UCSD-AML1 (cell line): ENCODE measurements at regions not wholly inside any gene's neighbourhood (a gene's known extent, or its start where the extent isn't known, plus 50 kb on each side); places are given as distances from the start of the nearest gene placed in this dataset.
"Not testable (repeated sequence)": the region's sequence is repeated elsewhere in the genome, so short reads cannot be mapped to it uniquely, and the experiment has no call there.

ENCODE experiments used
- DNase-seq: peaks from one replicate; lab custom pipeline; 2025; ENCODE audit not compliant: unreplicated experiment; lab: John Stamatoyannopoulos, UW

DNA sequence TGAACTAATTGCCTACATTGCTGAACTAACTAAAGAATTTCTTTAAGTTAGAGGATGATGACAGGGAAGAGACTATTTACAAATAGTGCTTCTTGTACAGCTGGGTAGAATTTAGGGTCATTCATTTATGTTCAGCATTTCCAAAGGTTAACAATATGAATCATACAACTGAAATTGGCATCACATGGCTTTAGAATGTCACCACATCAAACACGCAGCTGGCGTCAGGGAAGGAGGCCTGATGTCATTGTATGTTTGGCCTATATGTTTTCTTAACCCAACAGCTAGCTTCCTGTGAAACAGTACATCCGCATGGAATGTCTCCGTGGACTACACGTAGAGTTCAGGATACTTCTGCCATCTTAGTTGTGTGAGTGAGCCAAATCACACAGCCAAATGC lies 99.0 kb upstream of the TNFSF11 start:
- DNase-seq = no peak

DNA sequence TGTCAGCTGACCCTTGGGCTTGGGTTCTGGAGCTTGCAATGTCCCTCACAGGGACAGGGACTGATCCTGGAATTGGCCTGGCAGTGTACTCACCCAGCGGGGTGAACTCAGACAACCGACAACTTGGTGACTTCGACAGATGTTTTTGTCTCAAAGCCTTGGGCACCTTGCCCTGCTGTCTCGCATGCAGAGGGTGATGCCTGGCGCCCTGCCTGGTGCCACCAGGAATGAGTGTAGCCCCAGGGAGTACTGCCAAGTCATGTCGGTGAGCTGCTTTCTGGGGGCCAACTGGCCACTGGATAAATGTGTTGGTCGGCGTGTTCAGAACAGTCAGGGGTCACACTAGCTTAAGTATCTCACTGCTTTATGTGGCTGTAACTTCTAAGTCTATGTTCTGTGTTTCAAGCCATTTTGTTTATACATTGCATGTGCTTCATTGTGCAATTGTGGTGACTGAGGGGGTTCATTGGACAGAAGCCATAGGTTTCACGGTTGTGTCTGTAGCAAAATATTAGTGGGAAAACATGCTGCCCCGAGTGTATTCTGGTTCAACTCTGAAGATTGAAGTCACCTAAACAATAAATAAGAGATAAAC lies 96.3 kb upstream of the TNFSF11 start:
- DNase-seq = no peak

DNA sequence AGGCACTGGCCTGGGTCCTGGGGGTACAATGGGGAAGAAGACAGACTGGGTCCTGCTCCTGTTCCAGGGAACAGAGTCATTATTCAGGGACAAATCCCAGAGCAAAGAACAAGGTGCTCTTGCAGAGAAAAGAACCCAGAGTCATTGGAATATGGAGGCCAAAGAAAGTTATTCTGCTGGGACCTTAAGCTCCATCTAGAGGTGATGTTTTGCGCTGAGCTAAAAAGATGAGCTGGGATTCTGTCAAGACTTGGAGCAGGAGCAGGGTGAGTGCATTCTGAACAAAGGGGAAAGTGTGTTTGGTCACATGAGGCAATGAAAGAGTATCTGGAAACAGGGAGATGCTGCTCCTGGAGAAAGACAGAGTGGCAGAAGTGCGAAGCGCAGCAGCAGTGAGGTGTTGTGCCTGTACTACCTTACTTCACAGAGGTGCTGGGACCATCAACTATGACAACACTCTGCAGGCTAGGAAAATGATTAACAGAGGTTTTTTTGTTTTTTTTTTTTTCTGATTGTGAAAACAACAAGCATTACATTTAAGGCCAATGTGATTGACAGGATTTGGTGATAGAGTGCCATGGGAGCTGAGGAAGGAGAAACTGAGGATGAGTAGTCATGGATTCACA lies 95.3 kb upstream of the TNFSF11 start:
- peak; percentile 30 for DNase-seq

DNA sequence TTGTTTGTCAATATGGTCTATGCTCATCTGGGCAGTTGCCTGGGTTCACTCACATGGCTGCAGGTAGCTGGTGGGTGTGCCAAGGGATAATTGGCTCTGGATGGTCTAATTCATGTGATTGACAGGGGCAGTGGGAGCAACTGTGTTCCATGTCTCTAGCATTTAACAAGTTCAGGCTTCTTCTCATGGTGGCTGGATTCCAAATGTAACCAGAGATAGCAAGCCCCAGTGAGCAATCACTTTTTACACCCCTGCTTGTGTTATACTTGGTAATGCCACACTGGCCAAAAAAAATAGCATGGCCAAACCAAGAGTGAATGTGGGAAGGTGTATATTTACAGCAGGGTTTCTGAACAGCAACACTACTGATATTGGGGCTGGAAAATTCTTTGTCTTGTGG lies 89.6 kb upstream of the TNFSF11 start:
- no peak for DNase-seq

DNA sequence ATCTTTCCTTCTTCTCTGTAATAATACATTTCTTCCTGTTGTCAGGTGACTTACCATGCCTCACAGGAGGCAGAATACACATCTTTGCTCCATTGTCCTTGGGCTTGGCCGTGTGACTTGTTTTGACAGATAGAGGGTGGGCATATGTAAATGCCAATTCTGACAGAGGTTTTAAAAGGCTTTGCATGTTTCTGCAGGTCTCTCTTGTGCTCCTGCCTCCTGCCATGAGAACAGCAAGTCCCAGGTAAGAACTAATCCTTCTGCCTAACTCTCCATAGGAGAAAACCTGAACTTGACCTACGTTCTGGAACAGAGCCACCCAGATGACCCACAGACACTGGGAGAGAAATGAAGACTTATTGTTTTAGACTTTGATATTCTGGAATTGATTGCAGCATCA lies 88.7 kb upstream of the TNFSF11 start:
- no peak for DNase-seq

DNA sequence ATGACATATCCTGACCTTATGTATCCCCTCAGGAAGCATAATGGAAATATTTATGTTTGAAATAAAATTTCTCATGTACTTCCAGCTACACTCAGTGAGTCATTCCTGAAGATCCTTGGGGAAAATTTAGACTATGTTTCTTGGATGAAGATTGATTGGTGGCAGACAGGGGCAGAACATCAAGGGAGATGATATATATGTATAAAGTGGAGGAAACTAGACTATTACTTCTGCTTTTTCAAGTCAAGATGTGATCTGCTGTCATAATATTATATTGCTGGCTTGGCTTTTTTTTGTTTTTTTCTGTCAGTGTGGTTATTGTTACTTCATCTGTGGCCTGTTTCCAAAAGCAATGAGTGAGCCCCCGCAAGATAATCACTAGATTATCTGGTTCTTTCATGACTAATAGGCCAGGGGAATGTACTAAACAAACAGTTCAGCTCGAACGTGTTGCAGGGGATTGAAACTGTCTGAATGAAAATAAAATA lies 87.2 kb upstream of the TNFSF11 start:
- DNase-seq = no peak

DNA sequence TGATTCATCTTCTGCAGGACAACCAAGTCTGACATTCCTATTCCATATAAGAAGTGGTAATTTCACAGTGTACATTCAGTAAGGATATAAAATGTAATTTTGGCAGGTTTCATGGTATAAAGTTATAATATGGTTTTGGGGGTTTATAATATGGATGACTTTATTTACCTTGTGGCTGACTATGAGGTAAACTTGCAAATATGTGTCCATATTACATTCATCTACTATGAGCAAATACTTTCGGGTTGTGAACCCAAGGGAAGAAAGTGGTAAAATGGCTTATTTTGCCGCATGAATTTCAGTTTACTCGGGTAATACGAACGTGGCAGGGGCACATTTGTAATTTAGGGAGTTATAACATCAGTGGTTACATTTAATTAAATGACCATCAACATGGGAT lies 86.7 kb upstream of the TNFSF11 start:
- no peak for DNase-seq

DNA sequence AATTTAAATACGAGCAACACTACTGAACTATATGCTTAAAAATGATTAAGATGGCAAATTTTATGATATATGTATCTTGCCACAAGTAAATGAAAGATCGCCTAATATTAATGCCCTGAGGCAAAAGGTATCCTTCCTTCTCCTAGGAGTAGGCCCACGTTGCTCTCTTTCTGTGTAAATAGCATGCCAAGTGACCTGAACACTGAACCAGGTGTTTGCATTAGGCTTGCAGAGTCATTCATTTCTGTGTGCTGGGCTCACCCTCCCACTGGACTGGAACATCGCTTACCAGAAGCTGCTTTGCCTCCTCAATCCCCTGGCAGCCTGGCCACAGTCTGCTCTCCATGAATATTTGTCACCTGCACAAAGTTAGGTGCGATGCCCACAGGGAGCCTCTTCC lies 83.3 kb upstream of the TNFSF11 start:
- DNase-seq = no peak

DNA sequence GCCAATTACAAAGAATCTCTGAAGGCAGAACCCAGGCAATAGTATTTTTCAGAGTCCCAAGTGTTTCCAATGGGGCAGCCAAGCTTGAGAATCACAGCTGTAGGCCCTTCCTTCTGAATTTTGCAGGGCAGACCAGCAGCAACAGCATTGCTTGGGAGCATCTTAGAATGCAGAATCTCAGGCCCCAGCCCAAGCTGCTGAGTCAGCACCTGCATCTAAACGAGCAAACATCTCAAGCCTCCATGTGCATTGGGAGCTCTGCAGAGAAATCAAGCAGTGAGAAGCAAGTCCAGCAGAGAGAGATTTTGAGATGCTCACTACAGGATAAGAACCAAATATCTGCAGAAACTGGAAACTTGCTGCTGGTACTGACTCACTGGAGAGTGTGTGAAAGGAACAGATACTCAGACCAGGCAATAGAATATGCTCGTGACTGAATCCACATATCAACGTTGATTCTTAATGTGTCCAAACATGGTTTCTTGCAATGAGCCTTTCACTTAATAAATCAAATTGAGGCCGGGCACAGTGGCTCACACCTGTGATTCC lies 81.5 kb upstream of the TNFSF11 start:
- DNase-seq = no peak

DNA sequence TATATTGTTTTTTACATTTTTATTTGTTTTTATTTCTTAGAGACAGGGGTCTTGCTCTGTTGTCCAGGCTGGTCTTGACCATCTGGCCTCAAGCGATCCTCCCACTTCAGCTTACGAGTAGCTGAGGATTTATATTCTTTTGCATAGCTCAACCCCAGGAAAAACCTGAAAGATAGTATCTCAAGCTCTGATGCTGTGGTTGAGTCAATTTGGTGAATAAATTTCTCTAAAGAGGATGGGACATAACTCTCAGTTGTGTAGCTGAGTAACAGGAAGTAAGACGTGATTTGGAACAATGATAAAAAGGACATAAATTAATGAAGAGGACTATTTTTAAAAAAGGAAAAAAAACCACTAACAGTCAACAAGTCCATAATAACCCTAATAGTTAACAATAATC lies 79.8 kb upstream of the TNFSF11 start:
- DNase-seq = no peak

DNA sequence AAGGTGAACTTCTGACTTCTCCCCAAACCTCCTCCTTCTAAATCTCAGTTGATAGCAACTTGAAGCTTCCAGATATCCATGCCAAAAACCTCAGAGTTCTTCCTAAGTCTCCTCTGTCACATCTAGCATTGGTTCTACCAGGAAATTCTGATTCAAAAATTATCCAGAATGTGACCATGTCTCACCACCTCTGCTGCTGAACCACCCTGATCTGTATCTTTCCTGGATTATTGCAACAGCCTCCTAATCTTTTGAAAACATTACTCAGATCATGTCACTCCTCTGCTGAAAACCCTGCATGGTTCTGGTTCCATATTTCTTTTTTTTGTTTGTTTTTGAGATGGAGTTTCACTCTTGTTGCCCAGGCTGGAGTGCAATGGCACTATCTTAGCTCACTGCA lies 78.7 kb upstream of the TNFSF11 start:
- DNase-seq = no peak

DNA sequence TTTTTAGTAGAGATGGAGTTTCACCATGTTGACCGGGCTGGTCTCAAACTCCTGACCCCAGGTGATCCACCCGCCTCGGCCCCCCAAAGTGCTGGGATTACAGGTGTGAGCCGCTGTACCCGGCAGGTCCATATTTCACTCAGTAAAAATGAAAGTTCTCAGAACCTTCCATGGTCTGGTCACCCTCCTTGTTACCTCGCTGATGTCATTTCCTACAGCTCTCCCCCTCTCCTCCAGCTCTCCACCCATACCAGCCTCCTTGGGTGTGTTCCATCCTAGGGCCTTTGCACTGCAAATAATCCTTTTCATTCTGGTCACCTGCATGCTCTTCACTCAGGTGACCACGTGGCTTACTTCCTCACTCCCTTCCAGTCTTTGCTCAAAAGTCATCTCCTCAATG lies 78.2 kb upstream of the TNFSF11 start:
- DNase-seq = no peak

DNA sequence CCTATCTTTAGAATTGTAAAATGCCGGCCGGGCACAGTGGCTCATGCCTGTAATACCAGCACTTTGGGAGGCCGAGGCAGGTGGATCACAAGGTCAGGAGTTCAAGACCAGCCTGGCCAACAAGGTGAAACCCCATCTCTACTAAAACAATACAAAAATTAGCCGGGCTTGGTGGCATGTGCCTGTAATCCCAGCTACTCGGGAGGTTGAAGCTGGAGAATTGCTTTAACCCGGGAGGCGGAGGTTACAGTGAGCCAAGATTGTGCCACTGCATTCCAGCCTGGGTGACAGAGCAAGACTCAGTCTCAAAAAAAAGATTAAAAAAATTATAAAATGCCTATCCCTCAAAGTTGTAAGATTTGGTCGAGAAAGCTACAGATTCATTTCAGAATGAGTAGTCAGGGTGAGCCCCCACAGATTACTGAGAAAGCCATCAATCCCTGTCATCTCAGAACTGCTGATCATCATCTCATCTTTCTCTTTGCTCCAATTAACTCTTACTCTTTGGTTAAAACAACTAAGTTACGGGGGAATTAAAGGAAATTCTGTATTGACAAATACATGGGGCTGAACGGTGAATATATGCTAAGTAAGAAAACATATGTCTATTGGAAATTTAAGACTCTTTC lies 76.9 kb upstream of the TNFSF11 start:
- DNase-seq = not testable (repeated sequence)

DNA sequence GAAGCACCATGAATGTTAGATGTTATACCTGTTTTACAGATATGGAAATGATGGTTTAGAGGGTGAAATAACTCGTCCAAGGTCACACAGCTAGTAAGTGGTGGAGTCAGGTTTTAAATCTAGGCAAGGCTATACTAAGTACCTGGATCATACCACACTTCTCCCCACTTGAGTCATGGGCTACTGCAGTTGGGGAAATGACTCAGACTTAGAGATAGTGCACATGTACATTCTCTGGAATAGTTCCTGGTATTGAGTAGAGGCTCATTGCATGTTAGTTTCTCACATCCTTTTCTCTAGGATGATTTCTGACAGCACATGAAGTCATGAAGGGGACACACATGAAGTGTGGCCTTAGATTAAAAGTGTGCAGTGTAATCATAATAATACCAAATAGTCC lies 76.2 kb upstream of the TNFSF11 start:
- DNase-seq = no peak

DNA sequence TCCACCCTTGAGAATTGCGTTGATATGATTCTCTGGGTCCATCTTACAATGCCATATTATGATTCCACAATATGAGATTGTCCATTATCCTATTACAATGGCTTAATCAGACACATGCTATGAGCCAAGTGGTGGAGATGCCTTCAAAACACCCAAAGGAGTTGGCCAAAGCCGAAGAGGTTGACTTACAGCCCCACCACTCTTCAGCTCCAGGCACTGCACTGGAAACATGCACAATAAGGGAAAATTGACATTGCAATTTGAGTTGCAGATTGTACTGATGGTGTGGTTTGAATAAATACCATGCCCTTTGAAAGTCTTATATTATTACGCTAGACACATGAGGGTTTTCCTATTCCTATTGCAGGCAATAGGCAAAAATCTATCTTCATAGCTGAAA lies 75.4 kb upstream of the TNFSF11 start:
- DNase-seq = no peak
